22Rv1 (cell line): ENCODE measurements at regions not wholly inside any gene's neighbourhood (a gene's known extent, or its start where the extent isn't known, plus 50 kb on each side); places are given as distances from the start of the nearest gene placed in this dataset.

Experiments
- H3K27ac ChIP-seq: fragments of 450-650 bp; 2 replicates; pipeline ENCODE4 v1.5.1; 2017
- ZFX ChIP-seq: fragments of 450-650 bp; IDR thresholded peaks from 2 replicates; pipeline ENCODE4 v1.6.1; 2017; ENCODE audit warnings: antibody characterized with exemption, borderline replicate concordance
- TF ChIP-seq, protein P1 (sequence below): fragments of 450-650 bp; IDR thresholded peaks from 2 replicates; pipeline ENCODE4 v1.5.1; 2017; ENCODE audit warnings: mild to moderate bottlenecking

DNA sequence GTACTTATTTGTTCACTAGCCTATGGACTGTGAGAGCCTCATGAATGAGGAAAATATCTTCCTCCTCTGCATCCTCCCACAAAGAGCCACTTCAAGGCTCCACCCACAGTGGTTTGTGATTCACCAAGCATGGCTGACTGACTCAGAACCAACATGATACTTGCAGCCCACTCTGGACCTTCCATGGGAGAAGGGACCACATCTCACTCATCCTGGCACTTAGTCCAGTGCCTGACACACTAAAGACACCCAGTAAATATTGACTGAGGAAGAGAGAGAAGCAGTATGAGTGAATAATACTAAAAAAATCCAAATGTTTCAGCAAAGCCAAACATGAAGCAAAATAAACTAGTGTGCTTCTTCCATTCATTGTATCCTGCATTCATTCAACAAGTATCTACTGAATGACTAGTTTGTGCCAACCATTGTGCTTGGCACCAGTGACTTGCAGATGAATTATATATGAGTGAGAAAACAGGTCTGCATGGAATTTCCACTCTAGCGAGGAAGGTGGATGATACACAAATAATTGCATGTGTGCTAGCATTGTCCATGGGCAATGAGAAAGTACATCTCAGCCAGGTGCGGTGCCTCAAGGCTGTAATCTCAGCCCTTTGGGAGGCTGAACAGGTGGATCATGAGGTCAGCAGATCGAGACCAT is 54.9 kb upstream of the BLID start:
- no peak overlapping the region for H3K27ac ChIP-seq
- no peak for TF ChIP-seq ZFX
- TF ChIP-seq, protein P1, sequence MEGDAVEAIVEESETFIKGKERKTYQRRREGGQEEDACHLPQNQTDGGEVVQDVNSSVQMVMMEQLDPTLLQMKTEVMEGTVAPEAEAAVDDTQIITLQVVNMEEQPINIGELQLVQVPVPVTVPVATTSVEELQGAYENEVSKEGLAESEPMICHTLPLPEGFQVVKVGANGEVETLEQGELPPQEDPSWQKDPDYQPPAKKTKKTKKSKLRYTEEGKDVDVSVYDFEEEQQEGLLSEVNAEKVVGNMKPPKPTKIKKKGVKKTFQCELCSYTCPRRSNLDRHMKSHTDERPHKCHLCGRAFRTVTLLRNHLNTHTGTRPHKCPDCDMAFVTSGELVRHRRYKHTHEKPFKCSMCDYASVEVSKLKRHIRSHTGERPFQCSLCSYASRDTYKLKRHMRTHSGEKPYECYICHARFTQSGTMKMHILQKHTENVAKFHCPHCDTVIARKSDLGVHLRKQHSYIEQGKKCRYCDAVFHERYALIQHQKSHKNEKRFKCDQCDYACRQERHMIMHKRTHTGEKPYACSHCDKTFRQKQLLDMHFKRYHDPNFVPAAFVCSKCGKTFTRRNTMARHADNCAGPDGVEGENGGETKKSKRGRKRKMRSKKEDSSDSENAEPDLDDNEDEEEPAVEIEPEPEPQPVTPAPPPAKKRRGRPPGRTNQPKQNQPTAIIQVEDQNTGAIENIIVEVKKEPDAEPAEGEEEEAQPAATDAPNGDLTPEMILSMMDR = no peak

DNA sequence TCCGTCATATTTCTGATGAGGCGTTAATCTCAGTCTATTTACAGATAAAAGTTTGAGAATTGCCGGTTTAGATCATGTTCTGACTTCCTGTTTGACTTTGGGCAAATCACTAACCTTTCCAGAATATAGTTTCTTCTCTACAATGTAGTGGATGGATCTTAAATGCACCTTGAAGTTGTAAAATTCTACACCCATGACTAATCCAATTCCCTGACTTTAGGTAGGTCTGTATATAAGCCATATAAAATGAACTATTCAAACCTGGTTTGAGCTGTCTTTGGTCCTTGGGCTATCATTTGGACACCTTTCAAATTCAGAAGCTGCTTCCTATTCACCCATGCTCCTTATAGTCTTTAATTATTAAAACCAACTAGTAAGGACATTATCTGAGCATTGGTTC is 52.2 kb upstream of the BLID start:
- TF ChIP-seq, protein P1 = no peak
- no peak for TF ChIP-seq ZFX
- H3K27ac ChIP-seq = no peak overlapping the region

- H3K27ac ChIP-seq = no peak overlapping the region
- TF ChIP-seq, protein P1 = no peak
Measured at GRCh38 chr11:122167100-122167499, 51.1 kb upstream of the BLID start.

- no peak for TF ChIP-seq ZFX
- H3K27ac ChIP-seq = no peak overlapping the region
Measured at GRCh38 chr11:122165607-122166371, 49.8 kb upstream of the BLID start.
